ENCODE measurements at regions not wholly inside any gene's neighbourhood (a gene's known extent, or its start where the extent isn't known, plus 50 kb on each side); places are given as distances from the start of the nearest gene placed in this dataset.

DNA sequence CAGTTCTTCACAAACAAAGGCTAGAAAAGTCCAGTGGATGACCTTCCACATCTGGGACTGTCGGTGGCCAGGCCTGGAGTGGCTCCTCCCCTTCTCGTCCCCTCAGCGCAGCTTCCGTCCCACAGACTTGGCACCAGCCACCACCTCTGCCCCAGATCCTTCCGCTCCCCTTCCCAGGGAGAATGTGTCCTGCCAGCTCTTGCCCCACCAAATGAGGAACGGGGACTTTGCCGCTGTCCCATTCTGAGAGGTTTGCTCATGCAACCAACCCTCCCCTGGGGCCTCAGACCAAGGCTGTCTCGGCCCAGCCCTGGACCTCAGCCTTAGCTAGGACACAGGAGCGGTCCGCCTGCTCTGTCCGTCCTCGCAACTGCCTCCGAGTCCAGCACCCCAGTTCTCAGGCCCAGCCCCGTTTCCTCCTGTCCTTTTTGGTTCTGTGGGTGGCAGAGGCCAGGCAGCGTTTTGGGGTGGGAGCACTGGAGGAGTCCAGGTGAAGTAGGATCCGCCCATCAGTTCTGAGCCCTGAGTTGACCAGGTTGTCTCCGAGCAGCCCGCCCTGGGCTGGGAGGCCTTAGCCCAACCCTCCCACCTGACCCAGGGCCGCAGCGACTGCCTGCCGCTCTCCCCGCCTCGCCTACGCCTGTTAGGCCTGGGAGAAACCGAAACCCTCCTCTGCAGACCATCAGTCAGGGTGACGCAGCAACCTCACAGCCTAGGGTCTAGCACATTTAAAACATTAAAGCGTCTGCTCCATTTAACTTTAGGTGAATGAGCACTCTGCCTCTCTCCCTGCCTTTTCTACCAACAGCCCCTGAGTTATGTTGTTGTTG lies 284.3 kb downstream of the FOXO1 start:
- Histone ChIP-seq H3K36me3 (replicated peaks; ENCODE audit: insufficient read depth, low read depth) (no peaks in the 10 kb centered on the region), H3K4me2 (no peak overlapping the region), H4K20me1 (ENCODE audit: insufficient read depth, poor library complexity, severe bottlenecking) (no peaks in the 10 kb centered on the region), H2AFZ (no peak overlapping the region), H3K27me3 (no peaks in the 10 kb centered on the region), H3K9me2 (replicated peaks; ENCODE audit: insufficient read depth) (no peaks in the 10 kb centered on the region), H3K27ac (no peak overlapping the region), H3K9me3 (ENCODE audit: low read depth) (no peaks in the 10 kb centered on the region), H3K4me1 (ENCODE audit: insufficient read depth) (no peaks in the 10 kb centered on the region), H3K79me2 (no peaks in the 10 kb centered on the region), H3K4me3 (no peak overlapping the region)
- WGBS (ENCODE audit: low lambda C conversion rate, missing lambda C conversion rate): 95% methylated on average over 27 of the region's 27 CpGs
- DNase-seq (ENCODE audit: low spot score): no peak
- TF ChIP-seq EZH2 (IDR thresholded peaks at IDR 0.05; ENCODE audit: borderline replicate concordance): no peak
- TF ChIP-seq, protein P1, sequence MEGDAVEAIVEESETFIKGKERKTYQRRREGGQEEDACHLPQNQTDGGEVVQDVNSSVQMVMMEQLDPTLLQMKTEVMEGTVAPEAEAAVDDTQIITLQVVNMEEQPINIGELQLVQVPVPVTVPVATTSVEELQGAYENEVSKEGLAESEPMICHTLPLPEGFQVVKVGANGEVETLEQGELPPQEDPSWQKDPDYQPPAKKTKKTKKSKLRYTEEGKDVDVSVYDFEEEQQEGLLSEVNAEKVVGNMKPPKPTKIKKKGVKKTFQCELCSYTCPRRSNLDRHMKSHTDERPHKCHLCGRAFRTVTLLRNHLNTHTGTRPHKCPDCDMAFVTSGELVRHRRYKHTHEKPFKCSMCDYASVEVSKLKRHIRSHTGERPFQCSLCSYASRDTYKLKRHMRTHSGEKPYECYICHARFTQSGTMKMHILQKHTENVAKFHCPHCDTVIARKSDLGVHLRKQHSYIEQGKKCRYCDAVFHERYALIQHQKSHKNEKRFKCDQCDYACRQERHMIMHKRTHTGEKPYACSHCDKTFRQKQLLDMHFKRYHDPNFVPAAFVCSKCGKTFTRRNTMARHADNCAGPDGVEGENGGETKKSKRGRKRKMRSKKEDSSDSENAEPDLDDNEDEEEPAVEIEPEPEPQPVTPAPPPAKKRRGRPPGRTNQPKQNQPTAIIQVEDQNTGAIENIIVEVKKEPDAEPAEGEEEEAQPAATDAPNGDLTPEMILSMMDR (IDR thresholded peaks at IDR 0.05; ENCODE audit: poor library complexity): no peak
- no peak for TF ChIP-seq EZH2phosphoT487 (IDR thresholded peaks at IDR 0.05; ENCODE audit: low read depth, severe bottlenecking, unreplicated experiment)

GRCh38 chr13:40383132-40383531 lies 283.3 kb downstream of the FOXO1 start:
- no peaks in the 10 kb centered on the region for H4K20me1 ChIP-seq (ENCODE audit: insufficient read depth, poor library complexity, severe bottlenecking)
- H3K9me3 ChIP-seq (ENCODE audit: low read depth): no peaks in the 10 kb centered on the region
- H3K4me1 ChIP-seq (ENCODE audit: insufficient read depth): no peaks in the 10 kb centered on the region
- TF ChIP-seq, protein P1 (IDR thresholded peaks at IDR 0.05; ENCODE audit: poor library complexity): no peak
- TF ChIP-seq EZH2 (IDR thresholded peaks at IDR 0.05; ENCODE audit: borderline replicate concordance) (no peak), EZH2phosphoT487 (IDR thresholded peaks at IDR 0.05; ENCODE audit: low read depth, severe bottlenecking, unreplicated experiment) (no peak)
- 74% methylated on average over 7 of the region's 7 CpGs for WGBS (ENCODE audit: low lambda C conversion rate, missing lambda C conversion rate)
- H3K27ac ChIP-seq: no peak overlapping the region
- H3K9me2 ChIP-seq (replicated peaks; ENCODE audit: insufficient read depth): no peaks in the 10 kb centered on the region
- no peaks in the 10 kb centered on the region for H3K27me3 ChIP-seq
- no peaks in the 10 kb centered on the region for H3K36me3 ChIP-seq (replicated peaks; ENCODE audit: insufficient read depth, low read depth)
- DNase-seq (ENCODE audit: low spot score): no peak
- no peak overlapping the region for H3K4me2 ChIP-seq
- H3K79me2 ChIP-seq: no peaks in the 10 kb centered on the region
- no peak overlapping the region for H2AFZ ChIP-seq
- no peak overlapping the region for H3K4me3 ChIP-seq

DNA sequence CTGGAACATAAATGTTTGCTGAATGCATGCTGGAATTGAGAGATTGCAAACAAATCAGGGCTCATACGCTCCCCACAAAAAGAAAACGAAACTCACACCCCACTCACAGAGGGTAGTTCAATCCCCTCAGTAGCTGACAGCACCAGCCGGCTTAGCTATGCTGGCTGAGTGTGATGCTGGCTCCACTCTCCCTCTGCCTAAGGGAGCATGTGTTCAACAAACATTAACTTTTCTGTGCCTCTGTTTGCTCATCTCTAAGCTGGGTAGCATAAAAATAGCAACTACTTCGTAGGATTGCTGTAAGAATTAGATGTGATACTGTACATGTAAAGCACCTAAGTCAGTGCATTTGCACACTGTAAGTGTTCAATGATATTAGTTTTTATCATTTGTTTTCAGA lies 282.6 kb downstream of the FOXO1 start:
- no peak overlapping the region for H3K27ac ChIP-seq
- no peak for TF ChIP-seq EZH2 (IDR thresholded peaks at IDR 0.05; ENCODE audit: borderline replicate concordance)
- TF ChIP-seq, protein P1 (IDR thresholded peaks at IDR 0.05; ENCODE audit: poor library complexity): no peak
- TF ChIP-seq EZH2phosphoT487 (IDR thresholded peaks at IDR 0.05; ENCODE audit: low read depth, severe bottlenecking, unreplicated experiment): no peak

More for the DNA sequence above, 282.6 kb downstream of the FOXO1 start:
- no peak overlapping the region for H3K4me3 ChIP-seq
- no peak for DNase-seq (ENCODE audit: low spot score)
- H3K79me2 ChIP-seq: no peaks in the 10 kb centered on the region
- 91% methylated on average over 4 of the region's 4 CpGs for WGBS (ENCODE audit: low lambda C conversion rate, missing lambda C conversion rate)
- H3K4me2 ChIP-seq: no peak overlapping the region
- no peaks in the 10 kb centered on the region for H3K9me2 ChIP-seq (replicated peaks; ENCODE audit: insufficient read depth)
- H3K4me1 ChIP-seq (ENCODE audit: insufficient read depth): peaks cover 2% of the 10 kb centered on the region
- no peaks in the 10 kb centered on the region for H3K36me3 ChIP-seq (replicated peaks; ENCODE audit: insufficient read depth, low read depth)
- no peak overlapping the region for H2AFZ ChIP-seq
- H3K27me3 ChIP-seq: no peaks in the 10 kb centered on the region
- no peaks in the 10 kb centered on the region for H3K9me3 ChIP-seq (ENCODE audit: low read depth)
- H4K20me1 ChIP-seq (ENCODE audit: insufficient read depth, poor library complexity, severe bottlenecking): no peaks in the 10 kb centered on the region
